Trophoblast cell (in vitro differentiated cells and primary cell): ENCODE measurements at regions not wholly inside any gene's neighbourhood (a gene's known extent, or its start where the extent isn't known, plus 50 kb on each side); places are given as distances from the start of the nearest gene placed in this dataset.

Experiments used
- DNase-seq, 2 donors: peaks; one replicate each; pipeline ENCODE4 v3.0.0-alpha.2; 2016
- H2AFZ ChIP-seq: 2 replicates; pipeline ENCODE4 v1.6.1; 2013; ENCODE audit warnings: low read length, moderate library complexity, mild to moderate bottlenecking; ENCODE audit not compliant: insufficient read depth, poor library complexity
- H2AK5ac ChIP-seq: 2 replicates; pipeline ENCODE4 v1.6.1; 2013; ENCODE audit warnings: mild to moderate bottlenecking, low read length
- H2BK120ac ChIP-seq: 2 replicates; pipeline ENCODE4 v1.6.1; 2013; ENCODE audit warnings: low read length, mild to moderate bottlenecking, moderate library complexity; ENCODE audit not compliant: insufficient read depth, poor library complexity
- H2BK12ac ChIP-seq: 2 replicates; pipeline ENCODE4 v1.6.1; 2013; ENCODE audit warnings: mild to moderate bottlenecking, low read length, moderate library complexity
- H2BK5ac ChIP-seq: 2 replicates; pipeline ENCODE4 v1.6.1; 2013; ENCODE audit warnings: low read length, low read depth, moderate library complexity, mild to moderate bottlenecking; ENCODE audit not compliant: poor library complexity
- H3K14ac ChIP-seq: 2 replicates; pipeline ENCODE4 v1.6.1; 2013; ENCODE audit warnings: mild to moderate bottlenecking, low read length
- H3K18ac ChIP-seq: 2 replicates; pipeline ENCODE4 v1.6.1; 2013; ENCODE audit warnings: mild to moderate bottlenecking, low read length
- H3K23ac ChIP-seq: 2 replicates; pipeline ENCODE4 v1.6.1; 2013; ENCODE audit warnings: low read length
- H3K27ac ChIP-seq: 2 replicates; pipeline ENCODE4 v1.5.1; 2013; ENCODE audit warnings: low read depth, mild to moderate bottlenecking, inconsistent platforms, low read length, moderate library complexity
- H3K27me3 ChIP-seq: 2 replicates; pipeline ENCODE4 v1.6.1; 2013; ENCODE audit warnings: inconsistent platforms, mild to moderate bottlenecking, low read length, moderate library complexity; ENCODE audit not compliant: insufficient read depth
- H3K36me3 ChIP-seq, 2 experiments: 1 replicate in 1 of 2; 2 replicates in 1 of 2; pipeline ENCODE4 v1.6.1; 2013; ENCODE audit warnings: low read length in 2 of 2, mild to moderate bottlenecking in 2 of 2, moderate library complexity in 1 of 2; ENCODE audit not compliant: insufficient read depth in 2 of 2, control insufficient read depth in 1 of 2
- H3K4ac ChIP-seq: 2 replicates; pipeline ENCODE4 v1.6.1; 2013; ENCODE audit warnings: low read depth, mild to moderate bottlenecking, low read length, moderate library complexity
- H3K4me1 ChIP-seq, 2 experiments: 1 replicate in 1 of 2; 2 replicates in 1 of 2; pipeline ENCODE4 v1.6.1; 2013; ENCODE audit warnings: low read length in 2 of 2, mild to moderate bottlenecking in 2 of 2, moderate library complexity in 1 of 2; ENCODE audit not compliant: insufficient read depth in 2 of 2, control insufficient read depth in 1 of 2
- H3K4me2 ChIP-seq: 2 replicates; pipeline ENCODE4 v1.6.1; 2013; ENCODE audit warnings: inconsistent platforms, mild to moderate bottlenecking, low read length, moderate library complexity
- H3K4me3 ChIP-seq: 2 replicates; pipeline ENCODE4 v1.5.1; 2013; ENCODE audit warnings: mild to moderate bottlenecking, low read depth, low read length, inconsistent platforms
- H3K79me1 ChIP-seq: one replicate; pipeline ENCODE4 v1.6.1; 2013; ENCODE audit warnings: low read length
- H3K79me2 ChIP-seq: 2 replicates; pipeline ENCODE4 v1.6.1; 2013; ENCODE audit warnings: low read length, mild to moderate bottlenecking; ENCODE audit not compliant: control insufficient read depth, insufficient read depth, poor library complexity
- H3K9ac ChIP-seq: 2 replicates; pipeline ENCODE4 v1.6.1; 2013; ENCODE audit warnings: mild to moderate bottlenecking, low read length
- H3K9me3 ChIP-seq: 2 replicates; pipeline ENCODE4 v1.6.1; 2013; ENCODE audit warnings: low read depth, mild to moderate bottlenecking, control low read depth, inconsistent platforms, low read length; ENCODE audit not compliant: insufficient read depth
- H4K12ac ChIP-seq: 2 replicates; pipeline ENCODE4 v1.6.1; 2013; ENCODE audit warnings: low read depth, mild to moderate bottlenecking, low read length, moderate library complexity
- H4K8ac ChIP-seq: 2 replicates; pipeline ENCODE4 v1.6.1; 2013; ENCODE audit warnings: low read depth, mild to moderate bottlenecking, low read length, moderate library complexity
- H4K91ac ChIP-seq: one replicate; pipeline ENCODE4 v1.6.1; 2013; ENCODE audit warnings: low read depth, mild to moderate bottlenecking, low read length, moderate library complexity
- WGBS: extraction: QIAGEN DNeasy Blood & Tissue Kit; methylation state at CpG from one replicate; pipeline ENCODE4 v1.1.7; 2013; ENCODE audit warnings: missing lambda C conversion rate; ENCODE audit not compliant: insufficient read length, insufficient coverage; ENCODE audit errors: extremely low coverage; 5-methylcytosine and 5-hydroxymethylcytosine counted together

DNA sequence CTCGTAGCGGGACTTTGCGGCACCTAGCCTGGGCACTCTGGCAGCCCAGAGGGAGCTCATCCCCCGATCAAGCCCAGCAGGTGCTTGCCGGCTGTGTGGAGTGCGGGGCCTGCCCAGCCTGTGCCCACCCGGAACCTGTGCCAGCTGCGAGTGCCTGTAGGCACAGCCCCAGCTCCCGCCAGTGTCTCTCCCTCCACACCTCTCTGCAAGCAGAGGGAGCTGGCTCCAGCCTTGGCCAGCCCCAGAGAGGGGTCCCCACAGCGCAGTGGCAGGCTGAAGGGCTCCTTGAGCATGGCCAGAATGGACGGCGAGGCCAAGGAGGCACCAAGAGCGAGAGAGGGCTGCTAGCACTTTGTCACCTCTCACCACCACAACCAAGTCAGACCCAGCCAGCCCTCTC, 55.5 kb upstream of the C1QTNF9B start:
- H3K9ac ChIP-seq = no peak overlapping the region
- no peaks in the 10 kb centered on the region for H3K36me3 ChIP-seq
- H3K4me1 ChIP-seq = no peaks in the 10 kb centered on the region
- H4K91ac ChIP-seq = no peak overlapping the region
- H3K79me2 ChIP-seq = no peaks in the 10 kb centered on the region
- H2BK120ac ChIP-seq = no peak overlapping the region
- H4K12ac ChIP-seq = no peak overlapping the region
- no peak overlapping the region for H2AK5ac ChIP-seq
- no peak overlapping the region for H2BK5ac ChIP-seq
- H3K4me3 ChIP-seq = no peak overlapping the region
- H3K27ac ChIP-seq = no peak overlapping the region
- H3K23ac ChIP-seq = no peak overlapping the region
- H3K14ac ChIP-seq = no peak overlapping the region
- H3K4me2 ChIP-seq = no peak overlapping the region
- H2AFZ ChIP-seq = no peak overlapping the region
- H3K79me1 ChIP-seq = no peaks in the 10 kb centered on the region
- WGBS = no CpG with 5 or more reads among the region's 13 CpGs
- H4K8ac ChIP-seq = no peak overlapping the region
- DNase-seq = no peak
- peaks cover 2% of the 10 kb centered on the region for H3K9me3 ChIP-seq
- no peak overlapping the region for H3K18ac ChIP-seq
- no peaks in the 10 kb centered on the region for H3K27me3 ChIP-seq
- H2BK12ac ChIP-seq = no peak overlapping the region
- no peak overlapping the region for H3K4ac ChIP-seq

DNA sequence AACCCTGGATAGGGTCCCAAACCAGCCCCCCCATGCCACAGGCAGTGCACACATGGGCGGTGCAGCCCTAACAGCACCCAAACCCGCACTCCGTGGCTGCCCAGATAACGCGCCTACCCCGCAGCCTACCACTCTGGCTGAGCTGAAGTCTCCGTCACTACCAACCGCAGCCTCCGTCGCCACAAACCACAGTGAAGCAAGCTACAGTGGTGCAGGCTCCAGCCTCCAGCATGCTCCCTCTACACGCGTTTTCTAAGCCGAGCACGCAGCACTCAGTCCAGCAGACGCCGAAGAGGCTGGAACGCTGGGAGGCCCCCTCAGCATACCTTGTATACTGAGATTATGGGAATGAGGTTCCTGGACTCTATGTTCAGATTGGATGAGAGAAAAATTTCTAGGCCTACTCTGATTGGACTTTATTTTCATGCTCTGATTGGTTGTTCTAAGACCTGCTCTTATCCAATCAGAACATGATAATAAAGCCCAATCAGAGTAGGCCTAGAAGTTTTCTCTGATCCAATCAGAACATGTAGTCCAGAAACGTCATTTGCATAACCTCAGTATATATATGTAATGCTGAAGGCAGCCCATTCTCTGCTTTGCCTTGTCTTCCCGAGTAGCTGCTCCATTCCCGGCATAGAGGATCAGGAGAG, 56.7 kb upstream of the C1QTNF9B start:
- H3K4me2 ChIP-seq = no peak overlapping the region
- no peak overlapping the region for H2AK5ac ChIP-seq
- no CpG with 5 or more reads among the region's 20 CpGs for WGBS
- H3K9me3 ChIP-seq = peaks cover 2% of the 10 kb centered on the region
- H3K4me3 ChIP-seq = no peak overlapping the region
- no peak overlapping the region for H2BK12ac ChIP-seq
- no peaks in the 10 kb centered on the region for H3K27me3 ChIP-seq
- H2AFZ ChIP-seq = no peak overlapping the region
- no peak overlapping the region for H3K23ac ChIP-seq
- H3K36me3 ChIP-seq = no peaks in the 10 kb centered on the region
- H3K4ac ChIP-seq = no peak overlapping the region
- no peak overlapping the region for H4K91ac ChIP-seq
- H4K12ac ChIP-seq = no peak overlapping the region
- H2BK5ac ChIP-seq = no peak overlapping the region
- H4K8ac ChIP-seq = no peak overlapping the region
- no peak overlapping the region for H2BK120ac ChIP-seq
- no peak for DNase-seq
- no peaks in the 10 kb centered on the region for H3K4me1 ChIP-seq
- no peak overlapping the region for H3K9ac ChIP-seq
- H3K14ac ChIP-seq = no peak overlapping the region
- H3K18ac ChIP-seq = no peak overlapping the region
- H3K79me2 ChIP-seq = no peaks in the 10 kb centered on the region
- no peak overlapping the region for H3K27ac ChIP-seq
- no peaks in the 10 kb centered on the region for H3K79me1 ChIP-seq

DNA sequence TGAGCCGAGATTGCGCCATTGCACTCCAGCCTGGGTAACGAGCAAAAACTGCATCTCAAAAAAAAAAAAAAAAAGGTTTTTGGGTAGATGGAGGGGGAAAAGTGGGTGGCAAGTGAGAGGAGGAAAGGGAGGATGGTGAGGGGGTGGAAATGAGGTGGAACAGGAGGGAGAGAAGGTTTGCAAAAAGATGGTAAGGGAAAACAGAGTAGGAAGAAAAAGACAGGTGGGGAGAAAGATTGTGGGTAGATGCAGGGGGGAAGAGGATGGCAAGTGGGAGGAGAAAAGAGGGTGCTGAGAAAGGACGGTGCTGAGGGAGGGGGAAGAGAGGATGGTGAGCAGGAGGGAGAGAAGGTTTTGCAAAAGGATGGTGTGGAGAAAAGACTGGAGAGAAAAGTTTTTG, 57.8 kb upstream of the C1QTNF9B start:
- Histone ChIP-seq H3K9ac (no peak overlapping the region), H3K9me3 (peaks cover 2% of the 10 kb centered on the region), H3K4ac (no peak overlapping the region), H2BK5ac (no peak overlapping the region), H3K79me1 (no peaks in the 10 kb centered on the region), H4K8ac (no peak overlapping the region), H3K27me3 (no peaks in the 10 kb centered on the region), H3K18ac (no peak overlapping the region), H3K27ac (no peak overlapping the region), H3K23ac (no peak overlapping the region), H3K36me3 (no peaks in the 10 kb centered on the region), H2AK5ac (no peak overlapping the region), H3K4me1 (no peaks in the 10 kb centered on the region), H4K91ac (no peak overlapping the region), H2BK12ac (no peak overlapping the region), H3K4me2 (no peak overlapping the region), H3K4me3 (no peak overlapping the region), H2AFZ (no peak overlapping the region), H2BK120ac (no peak overlapping the region), H3K14ac (no peak overlapping the region), H3K79me2 (no peaks in the 10 kb centered on the region), H4K12ac (no peak overlapping the region)
- WGBS = no CpG with 5 or more reads among the region's 4 CpGs
- no peak for DNase-seq

DNA sequence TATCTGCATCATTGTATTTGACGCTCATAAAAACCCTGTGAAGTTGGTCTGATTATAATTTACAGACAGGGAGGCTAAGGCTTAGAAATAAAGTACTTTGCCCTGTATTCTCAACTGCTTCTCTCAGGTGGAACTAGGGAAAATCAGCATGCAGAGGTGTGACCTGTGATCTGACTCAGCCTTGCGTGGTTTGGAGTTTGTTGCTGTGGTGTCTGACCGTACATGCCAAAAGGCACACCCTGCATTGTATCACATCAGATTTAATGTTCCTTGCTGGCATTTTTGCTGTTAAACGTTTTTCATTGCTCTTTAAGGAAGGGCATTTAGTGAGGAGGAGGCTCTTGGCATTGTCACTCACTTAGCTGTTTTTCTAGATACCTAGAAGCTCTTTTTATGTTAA, 58.8 kb upstream of the C1QTNF9B start:
- H4K8ac ChIP-seq = no peak overlapping the region
- no peak overlapping the region for H2BK12ac ChIP-seq
- WGBS = no CpG with 5 or more reads among the region's 4 CpGs
- H3K27me3 ChIP-seq = no peaks in the 10 kb centered on the region
- no peak overlapping the region for H3K18ac ChIP-seq
- no peak overlapping the region for H3K27ac ChIP-seq
- H2AK5ac ChIP-seq = no peak overlapping the region
- no peak overlapping the region for H3K14ac ChIP-seq
- H3K23ac ChIP-seq = no peak overlapping the region
- H2AFZ ChIP-seq = no peak overlapping the region
- peaks cover 2% of the 10 kb centered on the region for H3K9me3 ChIP-seq
- no peaks in the 10 kb centered on the region for H3K79me2 ChIP-seq
- no peak overlapping the region for H3K4ac ChIP-seq
- no peak overlapping the region for H3K4me3 ChIP-seq
- H3K79me1 ChIP-seq = no peaks in the 10 kb centered on the region
- no peaks in the 10 kb centered on the region for H3K36me3 ChIP-seq
- no peak overlapping the region for H2BK5ac ChIP-seq
- no peak overlapping the region for H3K9ac ChIP-seq
- DNase-seq = peak; percentile 18 to 64
- H2BK120ac ChIP-seq = no peak overlapping the region
- H4K91ac ChIP-seq = no peak overlapping the region
- no peak overlapping the region for H4K12ac ChIP-seq
- H3K4me1 ChIP-seq = no peaks in the 10 kb centered on the region
- no peak overlapping the region for H3K4me2 ChIP-seq
